Daoy (cell line): ENCODE measurements at regions not wholly inside any gene's neighbourhood (a gene's known extent, or its start where the extent isn't known, plus 50 kb on each side); places are given as distances from the start of the nearest gene placed in this dataset.
A peak's percentile ranks its signal among the peaks of the same experiment; 100 is the strongest.

Experiments
- DNase-seq: peaks from one replicate; pipeline ENCODE4 v3.0.0-alpha.2; 2015; ENCODE audit warnings: low read depth

- DNase-seq: no peak
These were observed 519.3 kb upstream of the CADM2 start for GRCh38 chr3:84439476-84439875.

GRCh38 chr3:84440291-84440690 is 518.5 kb upstream of the CADM2 start:
- no peak for DNase-seq

GRCh38 chr3:84442533-84442932 is 516.3 kb upstream of the CADM2 start:
- DNase-seq: no peak

GRCh38 chr3:84444726-84445521 is 513.9 kb upstream of the CADM2 start:
- no peak for DNase-seq

GRCh38 chr3:84487296-84487695 is 471.5 kb upstream of the CADM2 start:
- DNase-seq: no peak

GRCh38 chr3:84504761-84505160 is 454.0 kb upstream of the CADM2 start:
- DNase-seq: no peak

GRCh38 chr3:84510007-84510406 is 448.8 kb upstream of the CADM2 start:
- no peak for DNase-seq

- DNase-seq: no peak
These were observed 435.9 kb upstream of the CADM2 start for GRCh38 chr3:84522893-84523292.

GRCh38 chr3:84536916-84537315 is 421.9 kb upstream of the CADM2 start:
- no peak for DNase-seq

GRCh38 chr3:84538597-84538996 is 420.2 kb upstream of the CADM2 start:
- DNase-seq: no peak

GRCh38 chr3:84547207-84547606 is 411.6 kb upstream of the CADM2 start:
- DNase-seq: no peak

- DNase-seq: peak; percentile 1
These were observed 410.5 kb upstream of the CADM2 start for GRCh38 chr3:84547971-84548970.

- no peak for DNase-seq
These were observed 403.2 kb upstream of the CADM2 start for GRCh38 chr3:84555629-84556028.

GRCh38 chr3:84566256-84566655 is 392.5 kb upstream of the CADM2 start:
- DNase-seq: no peak

- no peak for DNase-seq
These were observed 391.0 kb upstream of the CADM2 start for GRCh38 chr3:84567796-84568195.

GRCh38 chr3:84573962-84574361 is 384.8 kb upstream of the CADM2 start:
- no peak for DNase-seq

GRCh38 chr3:84586427-84586826 is 372.4 kb upstream of the CADM2 start:
- DNase-seq: no peak

- no peak for DNase-seq
These were observed 358.0 kb upstream of the CADM2 start for GRCh38 chr3:84600703-84601225.

- no peak for DNase-seq
These were observed 357.5 kb upstream of the CADM2 start for GRCh38 chr3:84601303-84601702.

GRCh38 chr3:84621823-84622222 is 337.0 kb upstream of the CADM2 start:
- no peak for DNase-seq

- DNase-seq: no peak
These were observed 324.1 kb upstream of the CADM2 start for GRCh38 chr3:84634668-84635067.

- DNase-seq: no peak
These were observed 321.5 kb upstream of the CADM2 start for GRCh38 chr3:84637272-84637671.

- no peak for DNase-seq
These were observed 292.3 kb upstream of the CADM2 start for GRCh38 chr3:84666468-84666867.
